ENCODE measurements at regions not wholly inside any gene's neighbourhood (a gene's known extent, or its start where the extent isn't known, plus 50 kb on each side); places are given as distances from the start of the nearest gene placed in this dataset.

- Histone ChIP-seq H3K9me3 (peaks cover 8% of the 10 kb centered on the region; the same call in 1 of the 2 replicates), H3K4me2 (no peak overlapping the region), H3K4me3 (no peak overlapping the region), H3K36me3 (no peaks in the 10 kb centered on the region), H3K27me3 (no peaks in the 10 kb centered on the region), H3K9ac (no peak overlapping the region), H3K27ac (no peak overlapping the region), H3K4me1 (peaks cover 10% of the 10 kb centered on the region; the same call in 1 of the 2 replicates), H4K20me1 (no peaks in the 10 kb centered on the region)
- TF ChIP-seq Cebpa-rat (IDR thresholded peaks at IDR 0.05): no peak
Measured at GRCh38 chr12:94082690-94083089, 65.7 kb upstream of the PLXNC1 start.

DNA sequence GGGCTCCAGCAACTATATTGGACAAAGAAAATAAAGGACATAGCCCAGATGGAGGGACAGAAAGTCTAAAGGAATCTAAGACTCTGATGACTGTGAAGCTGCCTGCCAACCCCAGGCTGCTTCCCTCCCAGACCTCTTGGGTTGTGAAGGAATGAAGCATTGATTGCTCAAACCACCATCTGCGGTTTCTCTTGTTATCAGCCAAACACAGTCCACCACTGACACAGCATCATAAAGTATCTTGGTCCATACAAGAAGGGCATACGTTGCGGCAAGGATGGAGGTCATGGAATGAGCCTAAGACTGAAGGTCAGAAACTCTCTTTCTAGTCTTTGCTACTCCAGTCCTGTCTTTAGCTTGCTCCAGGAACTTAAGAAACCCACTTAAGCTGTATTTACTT is 58.5 kb upstream of the PLXNC1 start:
- Histone ChIP-seq H3K27ac (no peak overlapping the region), H3K4me3 (no peak overlapping the region), H3K9ac (no peak overlapping the region), H3K9me3 (peaks cover 5% of the 10 kb centered on the region; the same call in 1 of the 2 replicates), H3K4me2 (no peak overlapping the region), H4K20me1 (no peaks in the 10 kb centered on the region), H3K36me3 (no peaks in the 10 kb centered on the region), H3K27me3 (no peaks in the 10 kb centered on the region), H3K4me1 (no peaks in the 10 kb centered on the region)
- TF ChIP-seq Cebpa-rat (IDR thresholded peaks at IDR 0.05): no peak

DNA sequence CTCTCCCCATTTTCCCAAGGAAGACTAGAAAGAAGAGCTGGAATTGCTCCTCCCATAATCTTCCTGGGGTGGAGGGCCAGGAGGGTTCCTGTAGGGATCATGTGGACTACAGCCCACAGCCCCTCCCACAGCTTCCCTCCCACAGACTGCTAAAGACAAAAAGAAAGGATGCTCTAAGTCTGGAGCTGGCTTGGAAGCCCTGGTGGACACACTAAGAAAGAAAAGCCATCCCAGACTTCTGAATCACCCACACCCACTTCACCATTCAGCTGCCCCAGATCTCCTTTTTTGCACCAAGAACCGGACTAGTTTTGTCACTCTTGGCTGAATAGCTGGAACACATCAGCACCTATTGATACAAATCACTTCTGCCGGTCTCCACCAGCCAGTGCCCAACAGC is 56.8 kb upstream of the PLXNC1 start:
- H3K9me3 ChIP-seq: no peaks in the 10 kb centered on the region
- no peaks in the 10 kb centered on the region for H3K36me3 ChIP-seq
- no peak overlapping the region for H3K4me3 ChIP-seq
- H3K27me3 ChIP-seq: no peaks in the 10 kb centered on the region
- no peak for TF ChIP-seq Cebpa-rat (IDR thresholded peaks at IDR 0.05)
- no peaks in the 10 kb centered on the region for H4K20me1 ChIP-seq
- no peak overlapping the region for H3K27ac ChIP-seq
- H3K4me2 ChIP-seq: no peak overlapping the region
- H3K4me1 ChIP-seq: no peaks in the 10 kb centered on the region
- no peak overlapping the region for H3K9ac ChIP-seq

- H3K27me3 ChIP-seq: no peaks in the 10 kb centered on the region
- no peaks in the 10 kb centered on the region for H3K4me1 ChIP-seq
- H4K20me1 ChIP-seq: no peaks in the 10 kb centered on the region
- no peaks in the 10 kb centered on the region for H3K9me3 ChIP-seq
- TF ChIP-seq Cebpa-rat (IDR thresholded peaks at IDR 0.05): no peak
- H3K27ac ChIP-seq: no peak overlapping the region
- no peaks in the 10 kb centered on the region for H3K36me3 ChIP-seq
- no peak overlapping the region for H3K4me2 ChIP-seq
- no peak overlapping the region for H3K4me3 ChIP-seq
- no peak overlapping the region for H3K9ac ChIP-seq
Measured at GRCh38 chr12:94092516-94093241, 55.7 kb upstream of the PLXNC1 start.

DNA sequence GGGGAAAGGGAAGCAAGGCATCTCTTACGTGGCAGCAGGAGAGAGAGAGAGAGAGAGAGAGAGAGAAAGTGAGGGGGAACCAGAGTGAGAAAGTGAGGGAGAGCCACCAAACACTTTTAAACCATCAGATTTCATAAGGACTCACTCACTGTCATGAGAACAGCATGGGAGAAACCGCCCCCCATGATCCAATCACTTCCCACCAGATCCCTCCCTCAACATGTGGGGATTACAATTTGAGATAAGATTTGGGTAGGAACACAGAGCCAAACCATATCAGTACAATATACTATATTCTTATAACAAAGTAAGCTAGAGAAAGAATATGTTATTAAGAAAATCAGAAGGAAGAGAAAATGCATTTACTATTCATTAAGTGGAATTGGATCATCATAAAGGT is 53.7 kb upstream of the PLXNC1 start:
- no peaks in the 10 kb centered on the region for H4K20me1 ChIP-seq
- no peak overlapping the region for H3K4me2 ChIP-seq
- H3K27me3 ChIP-seq: peaks cover 9% of the 10 kb centered on the region
- no peaks in the 10 kb centered on the region for H3K36me3 ChIP-seq
- H3K27ac ChIP-seq: no peak overlapping the region
- no peak overlapping the region for H3K4me3 ChIP-seq
- no peak for TF ChIP-seq Cebpa-rat (IDR thresholded peaks at IDR 0.05)
- peaks cover 6% of the 10 kb centered on the region for H3K4me1 ChIP-seq
- H3K9me3 ChIP-seq: no peaks in the 10 kb centered on the region
- H3K9ac ChIP-seq: no peak overlapping the region

DNA sequence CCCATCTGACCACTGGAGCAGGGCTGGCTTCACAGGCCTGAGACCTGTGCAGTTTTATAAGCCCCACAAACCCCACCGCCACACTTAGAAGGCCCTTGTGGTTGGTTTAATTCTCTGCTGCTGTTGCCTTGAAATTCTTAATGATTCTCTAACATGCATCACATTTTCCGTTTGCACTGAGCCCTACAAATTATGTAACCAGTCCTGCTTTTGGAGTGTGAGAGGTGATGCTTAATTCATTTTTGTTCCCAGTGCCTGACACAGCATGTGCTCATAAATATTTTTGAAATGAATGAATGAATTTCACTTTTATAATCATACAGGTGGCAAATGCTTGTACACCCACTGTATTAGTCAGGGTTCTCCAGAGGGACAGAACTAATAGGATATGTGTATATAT is 52.8 kb upstream of the PLXNC1 start:
- no peak for TF ChIP-seq Cebpa-rat (IDR thresholded peaks at IDR 0.05)
- Histone ChIP-seq H3K4me3 (no peak overlapping the region), H3K36me3 (no peaks in the 10 kb centered on the region), H4K20me1 (no peaks in the 10 kb centered on the region), H3K9ac (no peak overlapping the region), H3K4me2 (no peak overlapping the region), H3K9me3 (no peaks in the 10 kb centered on the region), H3K27me3 (peaks cover 18% of the 10 kb centered on the region), H3K27ac (no peak overlapping the region), H3K4me1 (peaks cover 14% of the 10 kb centered on the region)

DNA sequence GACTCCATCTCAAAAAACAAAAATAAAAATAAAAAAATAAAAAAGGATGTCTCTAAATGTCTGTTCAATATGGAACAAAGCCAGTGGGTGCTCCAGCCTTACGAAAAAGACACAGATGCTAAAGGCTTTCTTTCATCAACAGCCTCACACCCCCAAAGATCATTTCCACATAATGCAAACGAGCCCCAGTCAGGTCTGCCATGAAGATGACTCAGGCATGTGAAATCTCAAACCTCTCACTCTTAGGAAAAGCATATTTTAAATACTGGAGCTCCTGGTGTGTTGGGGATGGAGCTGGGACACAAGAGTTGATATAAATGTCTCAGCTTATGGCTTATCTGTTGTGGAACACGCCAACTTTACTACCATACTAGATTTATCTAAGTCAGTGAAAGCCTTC is 49.9 kb upstream of the PLXNC1 start:
- Histone ChIP-seq H3K27me3 (peaks cover 33% of the 10 kb centered on the region), H3K4me3 (no peak overlapping the region), H3K9me3 (no peaks in the 10 kb centered on the region), H3K4me2 (no peak overlapping the region), H3K4me1 (peaks cover 20% of the 10 kb centered on the region), H3K27ac (no peak overlapping the region), H3K36me3 (no peaks in the 10 kb centered on the region), H3K9ac (no peak overlapping the region), H4K20me1 (no peaks in the 10 kb centered on the region)
- no peak for TF ChIP-seq Cebpa-rat (IDR thresholded peaks at IDR 0.05)

Data from BLaER1 (cell line).